AG09309 (cell line): ENCODE measurements at regions not wholly inside any gene's neighbourhood (a gene's known extent, or its start where the extent isn't known, plus 50 kb on each side); places are given as distances from the start of the nearest gene placed in this dataset.

ENCODE experiments used
- DNase-seq: peaks from one replicate; pipeline ENCODE4 v3.0.0-alpha.2; 2010; ENCODE audit warnings: low read depth
- H3K4me3 ChIP-seq: 2 replicates; pipeline ENCODE4 v1.5.1; 2011; ENCODE audit warnings: mild to moderate bottlenecking, low read depth, low read length, moderate library complexity; ENCODE audit not compliant: control insufficient read depth
- TF ChIP-seq, protein P1 (sequence below): IDR thresholded peaks from 2 replicates; pipeline ENCODE4 v1.5.1; 2011; ENCODE audit warnings: mild to moderate bottlenecking, low read depth, low read length, inconsistent platforms; ENCODE audit not compliant: insufficient read depth, control insufficient read depth; ENCODE audit errors: missing control alignments

DNA sequence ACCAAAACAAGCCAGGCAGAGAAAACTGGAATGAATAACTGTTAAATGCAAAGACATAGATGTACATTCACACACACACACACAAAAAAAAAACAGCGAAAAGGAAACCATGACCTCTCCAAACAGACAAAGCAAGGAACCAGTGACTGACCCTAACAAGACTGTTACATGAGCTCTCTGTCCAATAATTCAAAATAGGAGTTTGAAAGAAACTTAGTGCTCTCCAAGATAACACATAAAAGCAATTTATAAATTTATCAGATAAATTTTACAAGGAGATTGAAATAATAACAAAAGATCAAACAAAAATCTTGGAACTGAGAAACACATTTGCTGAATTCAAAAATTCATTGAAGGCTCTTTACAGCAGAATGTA lies 423.5 kb upstream of the RGMB start:
- H3K4me3 ChIP-seq, result no peak overlapping the region
- TF ChIP-seq, protein P1, sequence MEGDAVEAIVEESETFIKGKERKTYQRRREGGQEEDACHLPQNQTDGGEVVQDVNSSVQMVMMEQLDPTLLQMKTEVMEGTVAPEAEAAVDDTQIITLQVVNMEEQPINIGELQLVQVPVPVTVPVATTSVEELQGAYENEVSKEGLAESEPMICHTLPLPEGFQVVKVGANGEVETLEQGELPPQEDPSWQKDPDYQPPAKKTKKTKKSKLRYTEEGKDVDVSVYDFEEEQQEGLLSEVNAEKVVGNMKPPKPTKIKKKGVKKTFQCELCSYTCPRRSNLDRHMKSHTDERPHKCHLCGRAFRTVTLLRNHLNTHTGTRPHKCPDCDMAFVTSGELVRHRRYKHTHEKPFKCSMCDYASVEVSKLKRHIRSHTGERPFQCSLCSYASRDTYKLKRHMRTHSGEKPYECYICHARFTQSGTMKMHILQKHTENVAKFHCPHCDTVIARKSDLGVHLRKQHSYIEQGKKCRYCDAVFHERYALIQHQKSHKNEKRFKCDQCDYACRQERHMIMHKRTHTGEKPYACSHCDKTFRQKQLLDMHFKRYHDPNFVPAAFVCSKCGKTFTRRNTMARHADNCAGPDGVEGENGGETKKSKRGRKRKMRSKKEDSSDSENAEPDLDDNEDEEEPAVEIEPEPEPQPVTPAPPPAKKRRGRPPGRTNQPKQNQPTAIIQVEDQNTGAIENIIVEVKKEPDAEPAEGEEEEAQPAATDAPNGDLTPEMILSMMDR, result no peak
- DNase-seq, result no peak

DNA sequence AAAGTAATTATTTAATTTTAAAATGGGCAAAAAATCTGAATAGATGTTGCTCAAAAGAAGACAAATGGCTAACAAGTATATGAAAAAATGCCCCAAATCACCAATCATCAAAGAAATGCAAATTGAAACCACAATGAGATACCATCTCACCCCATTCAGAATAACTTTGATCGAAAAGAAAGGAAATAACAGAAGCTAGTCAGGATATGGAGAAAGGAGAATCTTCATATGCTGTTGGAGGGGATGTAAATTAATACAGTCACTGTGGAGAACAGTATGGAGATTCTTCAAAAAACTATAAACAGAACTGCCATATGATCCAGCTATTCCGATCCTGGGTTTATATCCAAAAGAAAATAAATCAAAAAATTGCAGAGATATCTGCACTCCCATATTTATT lies 418.5 kb upstream of the RGMB start:
- TF ChIP-seq, protein P1, result no peak
- no peak for DNase-seq
- H3K4me3 ChIP-seq, result no peak overlapping the region

DNA sequence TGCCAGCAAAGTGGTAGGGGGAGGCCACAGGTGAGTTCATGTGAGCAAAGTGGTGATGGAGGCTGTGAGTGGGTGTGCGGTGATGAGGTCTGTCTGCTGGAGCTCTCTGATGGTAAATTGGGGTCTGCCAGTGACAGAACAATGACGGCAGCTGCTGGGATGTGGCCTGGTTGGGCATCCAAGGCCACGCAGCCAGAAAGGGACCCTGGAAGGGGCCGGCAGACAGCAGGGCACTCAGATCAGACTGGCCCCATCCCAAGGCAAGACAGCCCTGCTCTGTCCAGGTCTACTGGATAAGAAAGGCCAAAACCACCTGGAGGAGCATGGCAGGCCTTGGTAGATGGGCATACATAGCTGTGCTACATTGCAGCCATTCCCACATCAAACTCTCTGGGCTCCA lies 412.9 kb upstream of the RGMB start:
- no peak for DNase-seq
- TF ChIP-seq, protein P1, result no peak
- H3K4me3 ChIP-seq, result no peak overlapping the region

DNA sequence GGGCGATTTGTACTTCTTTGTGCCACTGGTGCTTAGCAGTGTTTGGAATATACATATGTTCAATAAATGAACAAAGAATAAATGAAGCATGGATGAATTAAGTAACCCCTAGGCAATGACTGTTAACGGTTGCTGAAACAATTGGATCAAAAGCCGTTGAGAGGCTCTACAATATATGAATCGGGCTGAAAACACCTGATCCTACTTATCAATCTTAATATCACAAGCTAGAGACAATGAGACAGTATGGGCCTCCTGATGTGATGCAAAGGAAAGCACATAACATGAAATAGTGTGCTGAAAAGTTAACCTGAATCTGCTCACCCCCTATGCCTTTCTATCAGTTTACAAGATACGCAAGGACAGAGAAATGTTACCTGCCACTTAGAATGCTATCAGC lies 410.3 kb upstream of the RGMB start:
- no peak for DNase-seq
- H3K4me3 ChIP-seq, result no peak overlapping the region
- TF ChIP-seq, protein P1, result no peak

DNA sequence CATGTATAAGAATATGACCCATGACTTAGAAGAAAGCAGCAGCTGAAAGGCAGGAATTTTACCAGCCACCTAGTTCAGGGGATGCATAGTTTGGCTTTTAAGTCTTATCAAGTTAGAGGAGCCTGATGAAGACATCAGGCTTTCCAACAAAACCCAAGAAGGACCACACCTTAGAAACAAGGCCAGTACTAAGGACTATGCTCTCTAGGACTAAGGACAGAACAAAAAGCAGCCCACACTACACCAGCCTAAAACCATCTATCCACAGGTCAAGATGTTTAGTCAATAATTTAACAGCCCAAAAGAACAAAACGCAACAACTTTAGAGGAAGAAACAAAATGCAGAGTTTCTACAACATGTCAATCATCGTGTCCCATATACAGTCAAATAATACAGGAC lies 408.9 kb upstream of the RGMB start:
- TF ChIP-seq, protein P1, result no peak
- H3K4me3 ChIP-seq, result no peak overlapping the region
- no peak for DNase-seq

GRCh38 chr5:98365126-98365525 lies 408.3 kb upstream of the RGMB start:
- TF ChIP-seq, protein P1, result no peak
- DNase-seq, result no peak
- no peak overlapping the region for H3K4me3 ChIP-seq

- TF ChIP-seq, protein P1, result no peak
Observed at GRCh38 chr5:98368141-98368540, 405.3 kb upstream of the RGMB start.

More at GRCh38 chr5:98368141-98368540, 405.3 kb upstream of the RGMB start:
- no peak for DNase-seq
- H3K4me3 ChIP-seq, result no peak overlapping the region
